H1 (cell line): ENCODE measurements at regions not wholly inside any gene's neighbourhood (a gene's known extent, or its start where the extent isn't known, plus 50 kb on each side); places are given as distances from the start of the nearest gene placed in this dataset.

Experiments
- CTCF ChIA-PET: fragments of 300-600 bp; sonication (Branson Sonifier 250); formaldehyde crosslinking; loops from one replicate; lab custom pipeline; 2021; ENCODE audit not compliant: partially characterized antibody; lab: Charles Lee
- POLR2A ChIA-PET: fragments of 300-600 bp; sonication (Branson Sonifier 250); formaldehyde crosslinking; loops from one replicate; lab custom pipeline; 2021; ENCODE audit warnings: inconsistent platforms; ENCODE audit not compliant: partially characterized antibody; lab: Charles Lee
- DNase-seq, 2 experiments: peaks; one replicate each; pipeline versions ENCODE4 v3.0.0 to v3.0.0-alpha.2; 2010 to 2022; ENCODE audit warnings: low spot score in 2 of 2, low read depth in 1 of 2, mixed read lengths in 1 of 2
- FAIRE-seq: peaks from 2 replicates; lab custom pipeline; 2011; peaks lifted over from hg19 to GRCh38; lab: Jason Lieb, UNC
- H2AFZ ChIP-seq: 2 replicates; pipeline ENCODE4 v1.8.1; 2012; ENCODE audit warnings: low read length, inconsistent platforms
- H2AK5ac ChIP-seq: 2 replicates; pipeline ENCODE4 v1.6.1; 2013; ENCODE audit warnings: low read depth, low read length
- H2BK120ac ChIP-seq: replicated peaks from 2 replicates; pipeline ENCODE3; 2013; ENCODE audit warnings: low read depth, low read length, inconsistent platforms
- H2BK12ac ChIP-seq: 2 replicates; pipeline ENCODE4 v1.6.1; 2013; ENCODE audit warnings: low read depth, low read length
- H2BK15ac ChIP-seq: 2 replicates; pipeline ENCODE4 v1.6.1; 2013; ENCODE audit warnings: low read length
- H2BK20ac ChIP-seq: 2 replicates; pipeline ENCODE4 v1.6.1; 2013; ENCODE audit warnings: low read length
- H2BK5ac ChIP-seq: 2 replicates; pipeline ENCODE4 v1.6.1; 2013; ENCODE audit warnings: low read depth, low read length
- H3K14ac ChIP-seq: 2 replicates; pipeline ENCODE4 v1.6.1; 2013; ENCODE audit warnings: inconsistent platforms; ENCODE audit not compliant: insufficient read length
- H3K18ac ChIP-seq: 2 replicates; pipeline ENCODE4 v1.6.1; 2013; ENCODE audit warnings: low read length; ENCODE audit errors: extremely low read depth
- H3K23ac ChIP-seq: 2 replicates; pipeline ENCODE4 v1.6.1; 2013; ENCODE audit warnings: inconsistent platforms; ENCODE audit not compliant: insufficient read length
- H3K23me2 ChIP-seq: 2 replicates; pipeline ENCODE4 v1.6.1; 2013; ENCODE audit warnings: low read depth, low read length
- H3K27ac ChIP-seq: 2 replicates; pipeline ENCODE4 v1.6.1; 2011; ENCODE audit warnings: low read depth, low read length, inconsistent platforms
- H3K27me3 ChIP-seq, 4 experiments: replicated peaks in 1 of 4; 1 replicate in 1 of 4; 2 replicates in 3 of 4; pipeline versions ENCODE4 v1.6.1 to v1.8.1; 2011 to 2013; ENCODE audit warnings: low read length in 3 of 4, mild to moderate bottlenecking in 3 of 4, inconsistent platforms in 2 of 4, mixed read lengths in 2 of 4, moderate library complexity in 1 of 4; ENCODE audit not compliant: control insufficient read depth in 3 of 4, insufficient read depth in 3 of 4; ENCODE audit errors: extremely low read depth in 1 of 4
- H3K36me3 ChIP-seq, 4 experiments: 2 replicates each; pipeline versions ENCODE4 v1.6.1 to v1.8.1; 2011 to 2013; ENCODE audit warnings: mild to moderate bottlenecking in 4 of 4, low read length in 3 of 4, moderate library complexity in 2 of 4, control low read depth in 1 of 4, inconsistent platforms in 1 of 4; ENCODE audit not compliant: insufficient read depth in 4 of 4, control insufficient read depth in 2 of 4
- H3K4ac ChIP-seq: replicated peaks from 2 replicates; pipeline ENCODE3; 2013; ENCODE audit warnings: low read length, low read depth, mixed read lengths, inconsistent platforms; ENCODE audit not compliant: insufficient read length
- H3K4me1 ChIP-seq, 4 experiments: replicated peaks in 1 of 4; 1 replicate in 1 of 4; 2 replicates in 3 of 4; pipeline versions ENCODE4 v1.6.1 to v1.8.1; 2011 to 2013; ENCODE audit warnings: low read length in 3 of 4, inconsistent platforms in 2 of 4, mixed read lengths in 1 of 4; ENCODE audit not compliant: insufficient read depth in 4 of 4, control insufficient read depth in 3 of 4
- H3K4me2 ChIP-seq, 2 experiments: 2 replicates each; pipeline versions ENCODE4 v1.6.1 to v1.8.1; 2011 to 2013; ENCODE audit warnings: low read depth in 2 of 2, low read length in 2 of 2, control low read depth in 1 of 2, inconsistent platforms in 1 of 2, mild to moderate bottlenecking in 1 of 2; ENCODE audit not compliant: insufficient read depth in 1 of 2
- H3K4me3 ChIP-seq, 4 experiments: fragments of 200-600, 300-600 bp in 1 of 4; sonication (generic), shearing (Covaris generic), sonication (Bioruptor Twin) in 1 of 4; 2 replicates each; pipeline versions ENCODE4 v1.5.1 to v1.8.1; 2011 to 2016; ENCODE audit warnings: low read length in 4 of 4, low read depth in 3 of 4, control low read depth in 2 of 4, inconsistent platforms in 2 of 4, mild to moderate bottlenecking in 2 of 4, mixed read lengths in 1 of 4, moderate library complexity in 1 of 4; ENCODE audit not compliant: insufficient read depth in 2 of 4; ENCODE audit errors: extremely low read depth in 1 of 4
- H3K56ac ChIP-seq: replicated peaks from 2 replicates; pipeline ENCODE3; 2013; ENCODE audit warnings: low read depth, mild to moderate bottlenecking, mixed read lengths, low read length, inconsistent platforms; ENCODE audit not compliant: insufficient read length
- H3K79me1 ChIP-seq: 2 replicates; pipeline ENCODE4 v1.6.1; 2013; ENCODE audit warnings: low read depth, low read length, control low read depth
- H3K79me2 ChIP-seq, 2 experiments: 2 replicates each; pipeline versions ENCODE4 v1.6.1 to v1.8.1; 2012 to 2013; ENCODE audit warnings: low read length in 2 of 2, mild to moderate bottlenecking in 2 of 2, inconsistent platforms in 1 of 2; ENCODE audit not compliant: insufficient read depth in 2 of 2, control insufficient read depth in 1 of 2
- H3K9ac ChIP-seq, 4 experiments: replicated peaks in 1 of 4; 1 replicate in 1 of 4; 2 replicates in 3 of 4; pipeline versions ENCODE4 v1.6.1 to v1.8.1; 2011 to 2013; ENCODE audit warnings: low read depth in 3 of 4, low read length in 3 of 4, control low read depth in 2 of 4, mild to moderate bottlenecking in 2 of 4, moderate library complexity in 2 of 4, inconsistent platforms in 1 of 4; ENCODE audit errors: extremely low read depth in 1 of 4
- H3K9me3 ChIP-seq, 2 experiments: 2 replicates each; pipeline versions ENCODE4 v1.6.1 to v1.8.1; 2012 to 2013; ENCODE audit warnings: mild to moderate bottlenecking in 2 of 2, moderate library complexity in 2 of 2, control low read depth in 1 of 2, inconsistent platforms in 1 of 2, low read depth in 1 of 2, low read length in 1 of 2, mixed read lengths in 1 of 2; ENCODE audit not compliant: insufficient read depth in 2 of 2
- H4K20me1 ChIP-seq, 2 experiments: replicated peaks in 1 of 2; 2 replicates each; pipeline versions ENCODE3 to v1.8.1; 2011 to 2013; ENCODE audit warnings: inconsistent platforms in 2 of 2, low read length in 2 of 2, mild to moderate bottlenecking in 1 of 2; ENCODE audit not compliant: insufficient read depth in 2 of 2, control insufficient read depth in 1 of 2
- H4K5ac ChIP-seq: 2 replicates; pipeline ENCODE4 v1.6.1; 2013; ENCODE audit warnings: low read length, low read depth, mixed read lengths, inconsistent platforms; ENCODE audit not compliant: insufficient read length
- H4K8ac ChIP-seq: 2 replicates; pipeline ENCODE4 v1.8.0; 2013; ENCODE audit warnings: mild to moderate bottlenecking, moderate library complexity, low read length, inconsistent platforms; ENCODE audit not compliant: insufficient read depth; ENCODE audit errors: extremely low read depth
- H4K91ac ChIP-seq: replicated peaks from 2 replicates; pipeline ENCODE3; 2013; ENCODE audit warnings: low read length, mixed read lengths, inconsistent platforms; ENCODE audit not compliant: insufficient read length
- KDM5A ChIP-seq: fragments of 200-600 bp; IDR thresholded peaks from 2 replicates; pipeline ENCODE4 v1.7.1; 2012; ENCODE audit warnings: mild to moderate bottlenecking, low read length, inconsistent platforms, mixed read lengths
- MAFK ChIP-seq: IDR thresholded peaks from 2 replicates; pipeline ENCODE4 v1.6.1; 2012; ENCODE audit warnings: low read depth, mild to moderate bottlenecking, improper control_type of control experiment, low read length
- SIX5 ChIP-seq: IDR thresholded peaks from 2 replicates; pipeline ENCODE4 v1.6.1; 2011; ENCODE audit warnings: mild to moderate bottlenecking, low read depth, low read length
- SP4 ChIP-seq: IDR thresholded peaks from 2 replicates; pipeline ENCODE4 v1.6.1; 2012; ENCODE audit warnings: low read length, inconsistent platforms
- ZNF274 ChIP-seq: IDR thresholded peaks from 2 replicates; pipeline ENCODE4 v1.7.0; 2012; ENCODE audit warnings: low read length, borderline replicate concordance; ENCODE audit errors: extremely low read depth
- WGBS, 2 experiments: shearing (Covaris generic) in 1 of 2; methylation state at CpG; one replicate each; pipeline versions ENCODE4 v1.1.6 to v1.1.7; 2013 to 2015; ENCODE audit warnings: low lambda C conversion rate in 2 of 2, mixed read lengths in 2 of 2, inconsistent platforms in 1 of 2, low coverage in 1 of 2, missing lambda C conversion rate in 1 of 2; ENCODE audit not compliant: insufficient replicate concordance in 2 of 2, insufficient coverage in 1 of 2, insufficient read length in 1 of 2; ENCODE audit errors: extremely low coverage in 1 of 2, missing lambda C conversion rate in 1 of 2; 5-methylcytosine and 5-hydroxymethylcytosine counted together

- Histone ChIP-seq H2BK120ac (no peak overlapping the region), H2BK15ac (no peak overlapping the region), H4K5ac (no peak overlapping the region), H3K9me3 (no peaks in the 10 kb centered on the region), H2BK12ac (no peak overlapping the region), H2AFZ (no peak overlapping the region), H3K23me2 (no peaks in the 10 kb centered on the region), H3K56ac (no peak overlapping the region), H3K4me2 (no peak overlapping the region), H3K36me3 (no peaks in the 10 kb centered on the region), H2AK5ac (no peak overlapping the region), H3K4me1 (peaks cover 0 to 9% (median 0%) of the 10 kb centered on the region in 4 experiments; a peak in 1 of 7 replicates), H3K18ac (no peak overlapping the region), H3K4me3 (no peak overlapping the region), H3K14ac (no peak overlapping the region), H3K9ac (no peak overlapping the region), H4K8ac (no peak overlapping the region), H3K79me1 (no peaks in the 10 kb centered on the region), H2BK20ac (no peak overlapping the region), H3K27me3 (no peaks in the 10 kb centered on the region), H3K79me2 (no peaks in the 10 kb centered on the region), H3K4ac (no peak overlapping the region), H2BK5ac (no peak overlapping the region), H3K27ac (no peak overlapping the region), H3K23ac (no peak overlapping the region), H4K20me1 (no peaks in the 10 kb centered on the region), H4K91ac (no peak overlapping the region)
- FAIRE-seq (no peak), DNase-seq (no peak)
- WGBS, 2 experiments, result 82% methylated on average over 1 of the region's 1 CpG; no CpG with 5 or more reads in 1 of the 2 experiments
- POLR2A ChIA-PET, result no interaction called here
- TF ChIP-seq SIX5 (no peak), MAFK (no peak), KDM5A (no peak), ZNF274 (no peak), SP4 (no peak)
- CTCF ChIA-PET, result interaction anchor here (0.6 kb wide), 1 partner anchor 36 kb away, joined by 3 read pairs; no protein-coding TSS in a partner anchor
Observed at GRCh38 chr4:138451276-138451663, 209.1 kb upstream of the SLC7A11 start.
